HG03196 (cell line): ENCODE measurements at regions not wholly inside any gene's neighbourhood (a gene's known extent, or its start where the extent isn't known, plus 50 kb on each side); places are given as distances from the start of the nearest gene placed in this dataset.

Experiments used
- ATAC-seq: cut with Tn5 transposase; IDR thresholded peaks from one replicate; pipeline ENCODE4 v1.9.1; 2021; ENCODE audit not compliant: unreplicated experiment

GRCh38 chr3:111351334-111351733, 190.7 kb upstream of the CD96 start:
- no peak for ATAC-seq

DNA sequence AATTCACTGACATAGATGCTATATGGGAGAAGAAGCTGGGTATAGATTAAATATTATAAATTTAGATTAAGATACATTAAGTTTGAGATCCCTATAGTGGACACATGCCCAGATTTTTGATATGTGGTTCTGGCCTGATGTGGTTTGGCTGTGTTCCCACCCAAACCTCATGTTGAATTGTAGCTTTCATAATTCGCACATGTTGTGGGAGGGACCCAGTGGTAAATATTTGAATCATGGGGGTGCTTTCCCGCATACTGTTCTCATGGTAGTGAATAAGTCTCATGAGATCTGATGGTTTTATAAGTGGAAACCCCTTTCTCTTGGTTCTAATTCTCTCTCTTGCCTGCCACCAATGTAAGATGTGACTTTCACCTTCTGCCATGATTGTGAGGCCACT, 189.4 kb upstream of the CD96 start:
- ATAC-seq = no peak

GRCh38 chr3:111359261-111360030, 182.6 kb upstream of the CD96 start:
- no peak for ATAC-seq

GRCh38 chr3:111362381-111363009, 179.5 kb upstream of the CD96 start:
- no peak for ATAC-seq

DNA sequence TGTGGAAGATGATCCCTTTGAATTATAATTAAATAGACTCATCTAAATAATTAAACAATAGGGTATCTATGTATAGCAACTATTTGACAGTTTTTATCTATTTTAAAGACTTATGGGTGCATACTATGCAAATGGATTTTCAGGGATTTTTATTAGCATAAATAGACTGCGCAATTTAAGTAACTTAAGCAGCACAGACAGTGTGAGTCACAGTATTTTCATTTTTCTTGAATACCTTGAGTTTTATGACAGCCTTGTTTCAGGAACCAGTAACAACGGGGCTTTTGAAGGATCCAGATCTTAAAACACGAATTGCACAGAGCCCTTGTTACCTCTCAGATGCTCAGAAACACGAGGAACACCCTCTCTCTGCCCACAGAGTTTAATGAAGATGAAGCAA, 175.5 kb upstream of the CD96 start:
- ATAC-seq = no peak

- ATAC-seq = no peak
These were observed 173.9 kb upstream of the CD96 start for GRCh38 chr3:111368056-111368455.

DNA sequence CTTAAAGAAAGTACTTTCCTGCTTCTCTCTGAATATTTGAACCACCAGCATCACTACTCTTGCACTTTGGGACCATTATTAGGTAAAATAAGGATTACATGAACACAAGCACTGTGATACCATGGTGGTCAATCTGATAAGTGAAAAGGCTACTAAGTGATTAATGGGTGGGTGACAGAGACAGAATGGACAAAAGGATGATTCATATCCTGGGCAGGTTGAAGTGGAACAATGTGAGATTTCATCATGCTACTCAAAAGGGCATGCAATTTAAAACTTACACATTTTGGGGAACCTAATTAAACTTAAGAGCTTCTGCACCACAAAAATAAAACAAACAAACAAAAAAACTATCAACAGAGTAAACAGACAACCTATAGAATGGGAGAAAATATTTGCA, 172.0 kb upstream of the CD96 start:
- ATAC-seq = no peak

DNA sequence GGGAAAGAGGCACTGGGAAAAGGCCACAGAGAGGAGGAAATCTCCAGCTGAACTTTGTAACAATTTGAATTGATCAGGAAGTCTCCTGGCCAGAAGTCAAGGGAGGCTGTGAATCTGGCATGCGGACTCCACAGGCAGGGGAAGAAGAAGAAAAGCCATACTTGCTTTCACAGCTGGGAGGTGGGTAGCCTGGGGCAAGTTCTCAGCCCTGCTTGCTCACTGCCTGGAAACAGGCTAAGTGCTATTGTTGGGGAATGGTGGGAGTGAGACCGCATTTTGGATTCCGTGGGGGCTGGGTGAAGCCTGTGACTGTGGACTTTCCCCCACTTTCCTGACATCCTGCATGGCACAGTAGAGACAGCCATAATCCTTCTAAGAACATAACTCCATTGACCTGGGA, 168.8 kb upstream of the CD96 start:
- no peak for ATAC-seq

- ATAC-seq = no peak
These were observed 168.1 kb upstream of the CD96 start for GRCh38 chr3:111373861-111374260.

DNA sequence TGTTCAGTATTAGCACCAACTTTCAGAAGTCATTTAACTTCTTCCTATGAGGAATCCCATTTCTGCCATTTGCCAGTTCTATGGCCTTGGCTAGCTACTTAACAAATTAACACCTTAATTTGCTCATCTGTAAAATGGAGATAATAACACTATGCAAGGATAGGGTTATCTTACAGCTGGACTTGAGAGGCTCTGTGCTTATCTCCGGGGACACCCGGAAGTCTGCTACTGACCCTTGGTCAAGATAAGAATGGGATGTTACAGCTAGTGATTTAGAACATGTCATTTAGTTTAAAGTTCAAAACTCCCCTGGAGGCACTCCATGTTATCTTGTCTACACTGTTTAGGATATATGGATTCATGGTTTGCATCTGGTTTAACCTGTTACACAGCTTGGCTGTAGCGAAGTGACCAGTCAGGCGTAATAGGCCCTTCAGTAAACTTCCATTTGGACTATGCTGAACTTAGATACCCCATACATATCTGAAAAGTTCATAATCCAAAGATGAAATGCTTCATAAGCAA, 156.0 kb upstream of the CD96 start:
- ATAC-seq = no peak

DNA sequence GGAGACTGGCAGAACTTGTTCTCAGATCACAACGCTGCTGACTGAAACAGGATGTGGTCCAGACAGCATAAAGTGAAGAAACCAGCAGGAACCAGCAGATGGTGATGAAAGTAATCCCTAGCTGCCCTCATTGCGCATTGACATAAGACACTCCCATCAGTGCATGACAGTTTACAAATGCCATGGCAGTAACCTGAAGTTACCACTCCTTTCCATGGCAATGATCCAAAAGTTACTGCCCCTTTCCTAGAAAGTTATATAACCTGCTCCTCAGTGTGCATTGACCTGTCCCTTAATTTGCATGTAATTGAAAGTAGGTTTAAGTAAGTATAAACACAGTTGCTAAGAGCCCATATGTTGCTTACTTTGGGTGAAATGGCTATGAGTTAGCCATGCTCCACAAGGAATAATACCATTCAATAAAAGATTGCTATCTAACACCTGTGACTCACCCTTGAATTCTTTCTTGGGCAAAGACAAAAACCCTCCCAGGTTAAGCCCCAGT, 149.1 kb upstream of the CD96 start:
- no peak for ATAC-seq

GRCh38 chr3:111412656-111413055, 129.3 kb upstream of the CD96 start:
- ATAC-seq = no peak

DNA sequence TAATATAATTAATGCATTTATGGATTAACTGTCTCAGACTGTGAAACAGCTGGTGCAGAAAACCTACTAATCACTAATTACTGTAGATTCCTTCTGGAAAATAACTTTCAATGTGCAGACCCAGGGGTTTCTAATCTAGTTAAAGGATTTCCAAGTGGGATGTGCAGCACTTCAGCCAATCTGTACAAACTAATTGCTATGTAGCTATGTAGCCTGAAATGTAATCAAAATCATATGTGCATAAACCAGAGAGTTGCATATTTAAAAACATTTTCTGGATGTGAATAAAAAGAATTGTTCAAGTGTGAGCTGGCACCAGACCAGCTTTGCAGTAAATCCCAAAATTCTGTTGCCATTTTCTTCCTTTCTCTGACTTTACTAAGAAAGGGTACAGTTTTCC, 127.5 kb upstream of the CD96 start:
- ATAC-seq = no peak

DNA sequence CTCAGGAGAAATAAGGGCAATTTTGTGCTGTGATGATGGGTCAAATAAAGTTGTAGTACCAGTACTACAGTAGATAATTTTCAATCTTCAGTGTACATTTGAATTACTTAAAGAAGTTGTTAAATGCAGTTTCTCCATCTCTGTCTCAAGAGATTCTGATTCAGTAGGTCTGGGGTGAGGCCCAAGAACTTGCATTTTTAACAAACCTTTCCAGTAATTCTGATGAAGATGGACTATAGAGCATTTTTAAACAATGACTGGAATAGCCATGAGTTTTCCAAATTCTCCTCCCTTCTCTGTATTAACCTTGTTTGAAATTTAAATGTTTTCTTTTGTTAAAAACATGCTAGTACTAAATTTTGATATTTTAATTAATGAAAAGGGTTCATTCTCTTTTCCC, 127.0 kb upstream of the CD96 start:
- ATAC-seq = no peak

GRCh38 chr3:111418391-111418790, 123.6 kb upstream of the CD96 start:
- ATAC-seq = no peak

GRCh38 chr3:111428301-111428700, 113.7 kb upstream of the CD96 start:
- ATAC-seq = no peak

DNA sequence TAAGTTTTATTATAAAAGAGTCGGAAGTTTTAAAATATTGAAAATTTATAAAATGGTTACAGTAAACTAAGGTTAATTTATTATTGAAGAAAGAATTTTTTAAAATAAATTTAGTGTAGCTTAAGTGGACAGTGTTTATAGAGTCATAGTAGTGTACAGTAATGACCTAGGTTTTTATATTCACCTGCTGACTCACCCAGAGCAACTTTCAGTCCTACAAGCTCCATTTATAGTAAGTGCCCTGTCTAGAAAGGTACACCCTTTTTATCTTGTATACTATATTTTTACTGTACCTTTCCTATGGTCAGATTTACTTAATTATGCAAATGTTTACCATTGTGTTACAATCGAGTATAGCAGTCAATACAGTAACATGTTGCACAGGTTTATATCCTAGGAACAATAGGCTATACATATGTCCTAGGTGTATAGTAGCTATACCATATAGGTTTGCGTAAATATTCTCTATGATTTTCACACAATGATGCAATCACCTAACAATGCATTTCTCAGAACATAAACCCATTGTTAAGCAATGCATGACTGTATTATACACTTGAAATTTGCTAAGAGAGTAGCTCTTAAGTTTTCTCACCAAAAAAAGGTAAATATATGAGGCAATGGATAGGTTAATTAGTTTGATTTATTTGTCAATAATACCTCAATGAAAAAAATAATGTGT, 106.9 kb upstream of the CD96 start:
- ATAC-seq = no peak

DNA sequence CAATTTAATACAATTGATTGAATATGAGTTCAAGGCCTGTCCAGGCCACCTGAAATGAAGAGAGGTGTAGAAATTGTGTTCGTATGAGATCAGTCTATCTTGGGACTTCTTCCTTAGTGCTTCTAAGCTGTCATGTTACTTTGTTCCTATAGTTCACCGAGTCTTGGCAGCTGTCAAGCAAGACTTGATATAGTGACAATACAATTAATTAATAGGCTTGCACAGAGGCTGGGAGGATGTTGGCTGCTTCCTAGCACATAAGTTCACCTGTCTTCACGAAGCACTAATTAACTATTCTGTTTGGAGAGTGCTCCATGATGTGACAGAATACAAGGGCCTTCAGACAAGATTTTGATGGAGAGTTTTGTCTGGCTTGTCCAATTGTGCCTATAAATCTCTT, 103.7 kb upstream of the CD96 start:
- no peak for ATAC-seq

GRCh38 chr3:111454551-111454950, 87.4 kb upstream of the CD96 start:
- ATAC-seq = no peak

- ATAC-seq = no peak
These were observed 76.8 kb upstream of the CD96 start for GRCh38 chr3:111465081-111465670.

- ATAC-seq = no peak
These were observed 72.0 kb upstream of the CD96 start for GRCh38 chr3:111470032-111470431.
